Erythroblast (primary cell): ENCODE measurements at regions not wholly inside any gene's neighbourhood (a gene's known extent, or its start where the extent isn't known, plus 50 kb on each side); places are given as distances from the start of the nearest gene placed in this dataset.

Experiments
- GATA1 ChIP-seq: IDR thresholded peaks from 2 replicates; pipeline ENCODE4 v1.6.1; 2011; ENCODE audit warnings: low read depth, mild to moderate bottlenecking, control low read depth, low read length, moderate library complexity
- POLR2A ChIP-seq: IDR thresholded peaks from 2 replicates; pipeline ENCODE4 v1.6.1; 2011; ENCODE audit warnings: mild to moderate bottlenecking, low read length

- TF ChIP-seq POLR2A (no peak), GATA1 (no peak)
Observed at GRCh38 chr17:17426184-17426583, 50.6 kb upstream of the MED9 start.
